NCI-H2227 (cell line): ENCODE measurements at regions not wholly inside any gene's neighbourhood (a gene's known extent, or its start where the extent isn't known, plus 50 kb on each side); places are given as distances from the start of the nearest gene placed in this dataset.
"Not testable (repeated sequence)": the region's sequence is repeated elsewhere in the genome, so short reads cannot be mapped to it uniquely, and the experiment has no call there.

Experiments used
- DNase-seq: peaks from one replicate; lab custom pipeline; 2025; ENCODE audit not compliant: unreplicated experiment; lab: John Stamatoyannopoulos, UW

- DNase-seq: not testable (repeated sequence)
Observed at GRCh38 chr21:24419641-24420040, 1187.6 kb downstream of the MRPL39 start.

GRCh38 chr21:24418671-24419070 lies 1188.6 kb downstream of the MRPL39 start:
- no peak for DNase-seq

GRCh38 chr21:24411429-24411828 lies 1195.9 kb downstream of the MRPL39 start:
- no peak for DNase-seq

- DNase-seq: no peak
Observed at GRCh38 chr21:24403221-24403620, 1204.1 kb downstream of the MRPL39 start.

GRCh38 chr21:24395320-24395923 lies 1211.9 kb downstream of the MRPL39 start:
- DNase-seq: no peak

- DNase-seq: no peak
Observed at GRCh38 chr21:24375201-24375600, 1232.1 kb downstream of the MRPL39 start.

- DNase-seq: no peak
Observed at GRCh38 chr21:24372506-24372905, 1234.8 kb downstream of the MRPL39 start.

- DNase-seq: no peak
Observed at GRCh38 chr21:24369746-24370145, 1237.5 kb downstream of the MRPL39 start.

GRCh38 chr21:24369278-24369677 lies 1238.0 kb downstream of the MRPL39 start:
- no peak for DNase-seq

GRCh38 chr21:24367936-24368335 lies 1239.3 kb downstream of the MRPL39 start:
- no peak for DNase-seq

- DNase-seq: no peak
Observed at GRCh38 chr21:24353492-24353891, 1253.8 kb downstream of the MRPL39 start.

- no peak for DNase-seq
Observed at GRCh38 chr21:24339406-24339805, 1267.9 kb downstream of the MRPL39 start.

GRCh38 chr21:24336491-24336890 lies 1270.8 kb downstream of the MRPL39 start:
- DNase-seq: no peak

- no peak for DNase-seq
Observed at GRCh38 chr21:24323536-24323935, 1283.7 kb downstream of the MRPL39 start.

- DNase-seq: no peak
Observed at GRCh38 chr21:24316277-24316922, 1290.9 kb downstream of the MRPL39 start.

- DNase-seq: no peak
Observed at GRCh38 chr21:24310788-24311187, 1296.5 kb downstream of the MRPL39 start.

GRCh38 chr21:24308183-24308582 lies 1299.1 kb downstream of the MRPL39 start:
- no peak for DNase-seq

- DNase-seq: no peak
Observed at GRCh38 chr21:24302400-24302799, 1304.9 kb downstream of the MRPL39 start.

- DNase-seq: no peak
Observed at GRCh38 chr21:24298040-24298439, 1309.2 kb downstream of the MRPL39 start.

GRCh38 chr21:24294171-24294570 lies 1313.1 kb downstream of the MRPL39 start:
- no peak for DNase-seq

GRCh38 chr21:24290151-24290833 lies 1317.0 kb downstream of the MRPL39 start:
- DNase-seq: no peak

GRCh38 chr21:24289539-24289938 lies 1317.7 kb downstream of the MRPL39 start:
- DNase-seq: no peak
